HL-60 (cell line): ENCODE measurements at regions not wholly inside any gene's neighbourhood (a gene's known extent, or its start where the extent isn't known, plus 50 kb on each side); places are given as distances from the start of the nearest gene placed in this dataset.

Experiments
- DNase-seq, 2 experiments: peaks; one replicate each; pipeline ENCODE4 v3.0.0-alpha.2; 2010 to 2020; ENCODE audit warnings: low read depth in 1 of 2, low spot score in 1 of 2
- H3K27ac ChIP-seq: fragments of 250-450 bp; sonication (Bioruptor Pico); replicated peaks from 2 replicates; pipeline ENCODE4 v1.5.1; 2020; ENCODE audit warnings: mild to moderate bottlenecking, moderate library complexity
- H3K27me3 ChIP-seq: fragments of 250-450 bp; sonication (Bioruptor Pico); 2 replicates; pipeline ENCODE4 v1.5.1; 2021; ENCODE audit warnings: mild to moderate bottlenecking, moderate library complexity; ENCODE audit not compliant: insufficient read depth, poor library complexity, severe bottlenecking
- H3K4me3 ChIP-seq: replicated peaks from 2 replicates; pipeline ENCODE4 v1.5.1; 2011; ENCODE audit warnings: mild to moderate bottlenecking, control low read depth, low read length; ENCODE audit not compliant: insufficient read depth
- GABPA ChIP-seq: IDR thresholded peaks from 2 replicates; pipeline ENCODE4 v1.6.1; 2012; ENCODE audit warnings: low read depth
- POLR2AphosphoS5 ChIP-seq: IDR thresholded peaks from 2 replicates; pipeline ENCODE4 v1.6.1; 2012; ENCODE audit warnings: low read depth
- SPI1 ChIP-seq: IDR thresholded peaks from 2 replicates; pipeline ENCODE4 v1.6.1; 2012; ENCODE audit warnings: low read depth, mild to moderate bottlenecking, borderline replicate concordance
- TF ChIP-seq, protein P1 (sequence below): IDR thresholded peaks from one replicate; pipeline ENCODE4 v1.5.1; 2011; ENCODE audit warnings: low read length, control low read depth, inconsistent platforms; ENCODE audit not compliant: insufficient read depth
- TF ChIP-seq, protein P2 (sequence below): IDR thresholded peaks from 2 replicates; pipeline ENCODE4 v1.6.1; 2012; ENCODE audit warnings: low read depth; ENCODE audit not compliant: insufficient replicate concordance

DNA sequence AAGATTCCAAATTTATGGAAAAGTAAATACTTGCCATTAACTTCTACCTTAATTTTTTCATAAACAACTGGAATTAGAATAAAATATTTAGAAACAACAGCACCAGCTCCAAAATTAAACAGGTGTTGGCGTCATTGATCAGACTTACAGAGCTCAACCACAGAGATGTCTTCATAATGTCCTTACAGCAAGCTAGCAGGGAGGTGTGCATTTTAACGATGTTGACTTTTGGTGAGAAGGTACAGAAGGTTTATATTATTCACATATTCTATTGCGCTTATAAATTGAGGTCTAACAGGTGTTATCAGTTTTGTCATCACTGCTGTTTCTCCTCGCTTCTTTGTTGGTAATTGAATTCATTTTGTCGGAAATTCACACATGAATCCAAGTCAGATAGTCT, 226.2 kb upstream of the CA10 start:
- Histone ChIP-seq H3K27ac (no peak overlapping the region), H3K4me3 (no peak overlapping the region), H3K27me3 (no peaks in the 10 kb centered on the region)
- no peak for DNase-seq
- TF ChIP-seq, protein P1, sequence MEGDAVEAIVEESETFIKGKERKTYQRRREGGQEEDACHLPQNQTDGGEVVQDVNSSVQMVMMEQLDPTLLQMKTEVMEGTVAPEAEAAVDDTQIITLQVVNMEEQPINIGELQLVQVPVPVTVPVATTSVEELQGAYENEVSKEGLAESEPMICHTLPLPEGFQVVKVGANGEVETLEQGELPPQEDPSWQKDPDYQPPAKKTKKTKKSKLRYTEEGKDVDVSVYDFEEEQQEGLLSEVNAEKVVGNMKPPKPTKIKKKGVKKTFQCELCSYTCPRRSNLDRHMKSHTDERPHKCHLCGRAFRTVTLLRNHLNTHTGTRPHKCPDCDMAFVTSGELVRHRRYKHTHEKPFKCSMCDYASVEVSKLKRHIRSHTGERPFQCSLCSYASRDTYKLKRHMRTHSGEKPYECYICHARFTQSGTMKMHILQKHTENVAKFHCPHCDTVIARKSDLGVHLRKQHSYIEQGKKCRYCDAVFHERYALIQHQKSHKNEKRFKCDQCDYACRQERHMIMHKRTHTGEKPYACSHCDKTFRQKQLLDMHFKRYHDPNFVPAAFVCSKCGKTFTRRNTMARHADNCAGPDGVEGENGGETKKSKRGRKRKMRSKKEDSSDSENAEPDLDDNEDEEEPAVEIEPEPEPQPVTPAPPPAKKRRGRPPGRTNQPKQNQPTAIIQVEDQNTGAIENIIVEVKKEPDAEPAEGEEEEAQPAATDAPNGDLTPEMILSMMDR = no peak
- TF ChIP-seq SPI1 = no peak
- TF ChIP-seq, protein P2, sequence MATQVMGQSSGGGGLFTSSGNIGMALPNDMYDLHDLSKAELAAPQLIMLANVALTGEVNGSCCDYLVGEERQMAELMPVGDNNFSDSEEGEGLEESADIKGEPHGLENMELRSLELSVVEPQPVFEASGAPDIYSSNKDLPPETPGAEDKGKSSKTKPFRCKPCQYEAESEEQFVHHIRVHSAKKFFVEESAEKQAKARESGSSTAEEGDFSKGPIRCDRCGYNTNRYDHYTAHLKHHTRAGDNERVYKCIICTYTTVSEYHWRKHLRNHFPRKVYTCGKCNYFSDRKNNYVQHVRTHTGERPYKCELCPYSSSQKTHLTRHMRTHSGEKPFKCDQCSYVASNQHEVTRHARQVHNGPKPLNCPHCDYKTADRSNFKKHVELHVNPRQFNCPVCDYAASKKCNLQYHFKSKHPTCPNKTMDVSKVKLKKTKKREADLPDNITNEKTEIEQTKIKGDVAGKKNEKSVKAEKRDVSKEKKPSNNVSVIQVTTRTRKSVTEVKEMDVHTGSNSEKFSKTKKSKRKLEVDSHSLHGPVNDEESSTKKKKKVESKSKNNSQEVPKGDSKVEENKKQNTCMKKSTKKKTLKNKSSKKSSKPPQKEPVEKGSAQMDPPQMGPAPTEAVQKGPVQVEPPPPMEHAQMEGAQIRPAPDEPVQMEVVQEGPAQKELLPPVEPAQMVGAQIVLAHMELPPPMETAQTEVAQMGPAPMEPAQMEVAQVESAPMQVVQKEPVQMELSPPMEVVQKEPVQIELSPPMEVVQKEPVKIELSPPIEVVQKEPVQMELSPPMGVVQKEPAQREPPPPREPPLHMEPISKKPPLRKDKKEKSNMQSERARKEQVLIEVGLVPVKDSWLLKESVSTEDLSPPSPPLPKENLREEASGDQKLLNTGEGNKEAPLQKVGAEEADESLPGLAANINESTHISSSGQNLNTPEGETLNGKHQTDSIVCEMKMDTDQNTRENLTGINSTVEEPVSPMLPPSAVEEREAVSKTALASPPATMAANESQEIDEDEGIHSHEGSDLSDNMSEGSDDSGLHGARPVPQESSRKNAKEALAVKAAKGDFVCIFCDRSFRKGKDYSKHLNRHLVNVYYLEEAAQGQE = no peak
- TF ChIP-seq POLR2AphosphoS5 = no peak
- TF ChIP-seq GABPA = no peak

DNA sequence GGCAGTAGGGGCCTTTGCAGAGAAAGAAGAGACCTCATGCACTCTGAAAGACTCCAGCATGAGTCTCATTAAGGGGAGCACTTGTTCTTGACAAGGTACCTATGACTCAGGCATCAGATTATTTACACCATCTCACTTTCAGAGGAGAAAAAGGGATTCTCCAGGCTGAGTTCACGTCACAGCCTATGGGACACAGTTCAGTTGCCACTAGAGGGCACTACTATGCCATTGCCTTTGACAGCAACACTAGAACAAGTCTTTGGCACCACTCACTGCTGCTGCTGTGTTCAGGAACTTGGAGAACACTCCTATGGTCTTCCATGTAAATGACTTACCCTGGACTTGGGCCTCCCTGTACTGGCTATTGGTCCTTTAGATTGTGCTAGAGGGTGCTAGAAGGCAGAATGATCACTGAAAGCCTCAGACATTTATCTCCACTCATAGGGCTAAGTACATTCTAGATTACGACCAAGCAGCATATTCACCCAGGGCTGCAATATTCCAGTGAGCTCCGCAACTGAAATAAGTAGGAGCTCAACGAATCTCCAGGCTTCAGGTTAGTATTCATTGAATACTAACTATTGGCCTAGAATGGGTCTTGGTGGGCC, 225.1 kb upstream of the CA10 start:
- Histone ChIP-seq H3K27ac (no peak overlapping the region), H3K4me3 (no peak overlapping the region), H3K27me3 (no peaks in the 10 kb centered on the region)
- no peak for TF ChIP-seq GABPA
- TF ChIP-seq, protein P1 = peak; percentile 88
- peak; percentile 4 to 49 for DNase-seq

DNA sequence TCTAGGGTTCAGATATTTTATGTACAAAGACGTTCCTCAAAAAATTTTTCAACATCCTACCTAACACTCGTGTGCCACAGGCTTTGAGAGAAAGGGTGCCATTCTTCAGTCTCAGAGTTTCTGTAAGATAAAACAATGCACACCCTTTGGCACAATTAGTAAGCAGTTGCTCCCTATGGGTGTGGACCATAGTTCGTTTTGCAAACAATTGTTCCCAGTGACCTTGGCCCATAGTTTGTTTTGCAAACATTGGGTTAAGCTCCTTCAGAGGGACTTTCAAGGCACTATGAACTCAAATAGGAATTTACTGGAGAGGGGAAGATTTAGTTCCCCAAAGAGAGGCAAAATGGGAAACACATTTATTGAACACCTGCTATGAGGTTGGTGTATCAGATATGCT, 220.3 kb upstream of the CA10 start:
- DNase-seq = no peak
- Histone ChIP-seq H3K27me3 (no peaks in the 10 kb centered on the region), H3K4me3 (no peak overlapping the region), H3K27ac (no peak overlapping the region)
- no peak for TF ChIP-seq POLR2AphosphoS5

DNA sequence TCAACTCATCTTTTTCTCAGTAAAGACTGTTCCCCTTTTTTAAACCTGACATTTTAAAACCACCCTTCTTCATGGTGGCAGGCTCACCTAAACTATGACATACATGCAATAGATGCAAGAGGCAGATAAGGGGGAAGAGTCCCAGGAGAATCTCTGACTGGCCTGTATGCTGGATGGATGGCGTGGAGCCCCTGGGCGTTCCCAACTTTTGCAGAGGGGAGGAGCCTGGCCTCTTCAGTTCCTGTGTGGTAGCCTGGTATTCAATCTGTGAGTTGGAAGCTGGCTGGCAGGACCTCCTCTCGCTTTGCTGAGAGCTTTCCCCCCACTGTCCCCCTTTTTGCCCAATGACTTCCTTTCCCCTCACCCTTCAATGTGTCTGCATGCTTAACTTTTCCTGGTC, 217.6 kb upstream of the CA10 start:
- Histone ChIP-seq H3K27me3 (no peaks in the 10 kb centered on the region), H3K27ac (no peak overlapping the region), H3K4me3 (no peak overlapping the region)
- TF ChIP-seq, protein P2 = no peak
- TF ChIP-seq GABPA = no peak
- TF ChIP-seq SPI1 = no peak
- TF ChIP-seq, protein P1 = no peak
- TF ChIP-seq POLR2AphosphoS5 = no peak
- no peak for DNase-seq
